GM19467 (cell line): ENCODE measurements at regions not wholly inside any gene's neighbourhood (a gene's known extent, or its start where the extent isn't known, plus 50 kb on each side); places are given as distances from the start of the nearest gene placed in this dataset.

Experiments used
- ATAC-seq: cut with Tn5 transposase; IDR thresholded peaks from one replicate; pipeline ENCODE4 v1.9.1; 2021; ENCODE audit warnings: mild to moderate bottlenecking, moderate library complexity; ENCODE audit not compliant: unreplicated experiment

GRCh38 chr16:51696376-51696775 lies 545.3 kb upstream of the SALL1 start:
- ATAC-seq = no peak

GRCh38 chr16:51691109-51691508 lies 540.0 kb upstream of the SALL1 start:
- no peak for ATAC-seq

- ATAC-seq = no peak
Observed at GRCh38 chr16:51685498-51685897, 534.4 kb upstream of the SALL1 start.

- ATAC-seq = no peak
Observed at GRCh38 chr16:51683882-51684281, 532.8 kb upstream of the SALL1 start.

- no peak for ATAC-seq
Observed at GRCh38 chr16:51682905-51683304, 531.8 kb upstream of the SALL1 start.

GRCh38 chr16:51674615-51675014 lies 523.5 kb upstream of the SALL1 start:
- no peak for ATAC-seq

GRCh38 chr16:51670527-51670926 lies 519.5 kb upstream of the SALL1 start:
- ATAC-seq = no peak

GRCh38 chr16:51666821-51667220 lies 515.8 kb upstream of the SALL1 start:
- no peak for ATAC-seq

GRCh38 chr16:51666074-51666473 lies 515.0 kb upstream of the SALL1 start:
- ATAC-seq = no peak

GRCh38 chr16:51665436-51665998 lies 514.4 kb upstream of the SALL1 start:
- ATAC-seq = no peak

GRCh38 chr16:51658531-51658930 lies 507.5 kb upstream of the SALL1 start:
- ATAC-seq = no peak

- no peak for ATAC-seq
Observed at GRCh38 chr16:51657848-51658247, 506.8 kb upstream of the SALL1 start.

- ATAC-seq = no peak
Observed at GRCh38 chr16:51655249-51655648, 504.2 kb upstream of the SALL1 start.

- ATAC-seq = no peak
Observed at GRCh38 chr16:51651061-51651466, 500.0 kb upstream of the SALL1 start.

- no peak for ATAC-seq
Observed at GRCh38 chr16:51649631-51650030, 498.6 kb upstream of the SALL1 start.

- no peak for ATAC-seq
Observed at GRCh38 chr16:51648526-51648925, 497.5 kb upstream of the SALL1 start.

- ATAC-seq = no peak
Observed at GRCh38 chr16:51641191-51641765, 490.2 kb upstream of the SALL1 start.

GRCh38 chr16:51640196-51640595 lies 489.1 kb upstream of the SALL1 start:
- no peak for ATAC-seq

GRCh38 chr16:51638339-51639135 lies 487.5 kb upstream of the SALL1 start:
- ATAC-seq = no peak

GRCh38 chr16:51637770-51638094 lies 486.7 kb upstream of the SALL1 start:
- ATAC-seq = no peak

- ATAC-seq = no peak
Observed at GRCh38 chr16:51636920-51637769, 486.1 kb upstream of the SALL1 start.

- ATAC-seq = no peak
Observed at GRCh38 chr16:51635181-51635580, 484.1 kb upstream of the SALL1 start.
